22Rv1 (cell line): ENCODE measurements at regions not wholly inside any gene's neighbourhood (a gene's known extent, or its start where the extent isn't known, plus 50 kb on each side); places are given as distances from the start of the nearest gene placed in this dataset.
"Not testable (repeated sequence)": the region's sequence is repeated elsewhere in the genome, so short reads cannot be mapped to it uniquely, and the experiment has no call there.

ENCODE experiments used
- H3K27ac ChIP-seq: fragments of 450-650 bp; 2 replicates; pipeline ENCODE4 v1.5.1; 2017
- ZFX ChIP-seq: fragments of 450-650 bp; IDR thresholded peaks from 2 replicates; pipeline ENCODE4 v1.6.1; 2017; ENCODE audit warnings: antibody characterized with exemption, borderline replicate concordance
- TF ChIP-seq, protein P1 (sequence below): fragments of 450-650 bp; IDR thresholded peaks from 2 replicates; pipeline ENCODE4 v1.5.1; 2017; ENCODE audit warnings: mild to moderate bottlenecking

DNA sequence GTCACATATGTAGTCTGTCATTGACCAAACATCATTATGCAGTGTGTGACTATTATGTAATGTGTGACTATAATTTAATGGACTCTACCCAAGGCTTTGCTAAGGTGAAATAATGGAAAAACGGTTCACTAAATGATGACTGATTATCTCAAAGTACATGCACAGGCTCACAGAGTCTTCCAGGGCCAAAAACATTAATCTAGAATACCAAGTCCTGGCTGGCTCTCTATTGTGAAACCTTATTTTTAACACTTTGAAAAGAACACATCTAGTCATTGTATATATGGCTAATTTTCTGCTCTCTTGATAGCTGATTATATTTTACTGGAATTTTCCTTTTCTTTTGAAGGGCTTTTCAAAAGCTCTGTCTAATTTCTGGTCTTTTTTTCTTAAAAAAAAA, 102.9 kb upstream of the THUMPD2 start:
- no peak overlapping the region for H3K27ac ChIP-seq
- TF ChIP-seq, protein P1, sequence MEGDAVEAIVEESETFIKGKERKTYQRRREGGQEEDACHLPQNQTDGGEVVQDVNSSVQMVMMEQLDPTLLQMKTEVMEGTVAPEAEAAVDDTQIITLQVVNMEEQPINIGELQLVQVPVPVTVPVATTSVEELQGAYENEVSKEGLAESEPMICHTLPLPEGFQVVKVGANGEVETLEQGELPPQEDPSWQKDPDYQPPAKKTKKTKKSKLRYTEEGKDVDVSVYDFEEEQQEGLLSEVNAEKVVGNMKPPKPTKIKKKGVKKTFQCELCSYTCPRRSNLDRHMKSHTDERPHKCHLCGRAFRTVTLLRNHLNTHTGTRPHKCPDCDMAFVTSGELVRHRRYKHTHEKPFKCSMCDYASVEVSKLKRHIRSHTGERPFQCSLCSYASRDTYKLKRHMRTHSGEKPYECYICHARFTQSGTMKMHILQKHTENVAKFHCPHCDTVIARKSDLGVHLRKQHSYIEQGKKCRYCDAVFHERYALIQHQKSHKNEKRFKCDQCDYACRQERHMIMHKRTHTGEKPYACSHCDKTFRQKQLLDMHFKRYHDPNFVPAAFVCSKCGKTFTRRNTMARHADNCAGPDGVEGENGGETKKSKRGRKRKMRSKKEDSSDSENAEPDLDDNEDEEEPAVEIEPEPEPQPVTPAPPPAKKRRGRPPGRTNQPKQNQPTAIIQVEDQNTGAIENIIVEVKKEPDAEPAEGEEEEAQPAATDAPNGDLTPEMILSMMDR = no peak
- TF ChIP-seq ZFX = no peak

DNA sequence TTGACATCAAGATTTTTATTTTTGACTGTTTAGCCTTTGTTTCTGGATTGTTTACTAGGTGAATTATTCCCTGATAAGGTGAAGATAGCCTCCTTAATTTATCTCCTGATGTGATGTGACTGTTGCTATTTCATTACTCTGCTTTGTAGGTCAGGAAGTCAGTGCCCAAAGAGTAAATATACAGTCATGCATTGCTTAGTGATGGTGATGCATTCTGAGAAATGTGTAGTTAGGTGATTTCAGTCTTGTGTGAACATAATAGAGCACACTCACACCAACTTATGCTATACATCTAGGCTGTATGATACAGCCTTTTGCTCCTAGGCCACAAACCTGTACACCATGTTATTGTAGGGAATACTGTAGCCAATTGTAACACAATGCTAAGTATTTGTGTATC, 102.4 kb upstream of the THUMPD2 start:
- no peak overlapping the region for H3K27ac ChIP-seq
- no peak for TF ChIP-seq ZFX
- TF ChIP-seq, protein P1 = no peak

DNA sequence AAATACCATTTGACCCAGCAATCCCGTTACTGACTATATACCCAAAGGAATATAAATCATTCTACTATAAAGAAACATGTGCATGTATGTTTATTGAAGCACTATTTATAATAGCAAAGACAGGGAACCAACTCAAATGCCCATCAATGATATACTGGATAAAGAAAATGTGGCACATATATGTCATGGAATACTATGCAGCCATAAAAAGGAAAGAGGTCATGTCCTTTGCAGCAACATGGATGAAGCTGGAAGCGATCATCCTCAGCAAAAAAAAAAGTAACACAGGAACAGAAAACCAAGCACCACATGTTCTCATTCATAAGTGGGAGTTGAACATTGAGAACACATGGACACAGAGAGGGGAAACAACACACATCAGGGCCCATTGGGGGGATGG, 99.9 kb upstream of the THUMPD2 start:
- H3K27ac ChIP-seq = not testable (repeated sequence)

DNA sequence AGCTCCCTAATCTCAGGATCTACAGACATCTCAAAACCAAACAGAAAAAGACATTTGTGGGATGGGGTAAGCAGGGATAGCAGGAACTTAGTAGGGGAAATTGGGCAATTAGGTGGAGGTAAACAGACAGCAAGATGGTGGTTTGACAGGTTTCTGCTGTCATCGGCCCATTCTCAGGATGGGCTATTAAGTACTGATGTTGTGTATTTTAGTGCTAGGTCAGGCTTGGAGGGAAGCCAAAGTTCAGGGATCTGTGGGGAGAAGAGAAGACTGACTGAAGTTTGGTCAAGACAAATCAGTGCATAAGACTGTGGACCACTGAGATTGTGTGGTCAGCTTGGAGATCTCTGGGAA, 96.8 kb upstream of the THUMPD2 start:
- H3K27ac ChIP-seq = no peak overlapping the region
- TF ChIP-seq, protein P1 = no peak
- TF ChIP-seq ZFX = no peak

DNA sequence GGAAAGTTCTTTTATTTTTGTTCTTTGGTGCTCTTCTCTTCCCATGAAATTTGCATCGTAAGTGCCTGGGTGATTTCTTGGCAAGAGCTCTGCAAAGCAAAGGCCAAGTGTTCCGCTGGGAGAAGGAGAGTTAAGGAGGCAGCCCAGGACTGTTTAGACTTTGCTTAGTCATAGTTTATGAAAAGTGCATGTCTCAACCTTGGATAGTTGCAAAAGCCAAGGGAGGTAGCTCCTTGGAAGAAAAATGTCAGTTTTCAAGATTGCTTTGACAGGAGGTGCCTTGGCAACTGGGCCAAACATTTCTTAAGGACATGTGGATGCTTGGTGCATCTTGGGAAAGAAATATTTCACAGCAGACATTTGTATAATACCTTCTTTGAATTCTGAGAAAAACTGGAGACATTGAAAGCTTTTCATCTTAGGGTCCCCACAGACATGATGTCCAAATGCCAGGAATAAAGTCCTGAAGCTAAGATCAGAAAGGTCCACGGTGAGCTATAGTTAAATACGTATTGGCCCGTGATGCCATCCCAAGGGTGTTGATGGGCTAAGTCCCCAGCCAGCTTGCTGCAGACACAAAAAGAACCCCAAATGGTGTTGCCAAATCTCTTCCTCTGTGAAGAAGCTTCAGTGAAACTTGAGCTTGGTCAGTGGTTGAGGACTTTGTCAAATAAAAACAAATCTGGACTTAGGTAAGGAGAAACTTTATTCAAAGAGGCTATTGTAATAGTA, 96.3 kb upstream of the THUMPD2 start:
- TF ChIP-seq, protein P1 = no peak
- no peak for TF ChIP-seq ZFX
- no peak overlapping the region for H3K27ac ChIP-seq

DNA sequence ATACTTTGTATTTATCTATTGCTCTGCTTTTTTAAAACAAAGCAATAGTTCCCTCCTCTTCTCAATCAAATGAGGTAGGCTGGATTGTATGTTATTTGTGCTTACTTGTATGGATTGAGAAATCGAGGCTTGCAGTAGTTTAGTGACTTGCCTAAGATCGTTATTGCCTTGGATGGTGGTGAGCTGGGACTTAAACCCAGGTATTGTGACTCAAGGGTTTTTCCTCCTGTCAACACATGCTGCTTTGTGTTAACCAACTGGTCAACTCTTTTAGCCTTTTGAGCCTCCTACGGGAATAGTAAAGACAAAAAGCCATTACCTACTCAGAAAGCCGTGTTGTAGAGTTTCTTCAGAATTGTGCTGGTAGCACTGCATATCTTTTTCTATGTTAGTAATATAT, 95.2 kb upstream of the THUMPD2 start:
- H3K27ac ChIP-seq = no peak overlapping the region
- TF ChIP-seq ZFX = no peak
- TF ChIP-seq, protein P1 = no peak

DNA sequence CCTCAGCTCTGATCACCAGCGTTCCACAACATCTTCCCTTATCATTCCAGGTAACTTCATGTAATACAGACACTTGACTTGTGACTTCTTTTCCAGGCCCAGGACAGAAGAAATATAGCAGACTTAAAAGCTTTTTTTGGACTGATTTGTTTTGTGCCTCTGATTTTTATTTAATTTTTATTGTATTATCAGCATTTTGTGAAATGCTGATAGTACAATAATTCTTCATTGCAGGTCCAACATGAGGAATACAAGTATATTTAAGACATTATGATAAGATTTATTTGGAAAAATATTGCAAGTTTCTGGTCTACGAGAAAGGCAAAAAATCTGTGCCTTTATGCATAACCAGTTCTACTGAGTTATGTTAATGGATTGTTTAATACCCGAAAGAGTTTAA, 94.5 kb upstream of the THUMPD2 start:
- no peak for TF ChIP-seq ZFX
- TF ChIP-seq, protein P1 = no peak

DNA sequence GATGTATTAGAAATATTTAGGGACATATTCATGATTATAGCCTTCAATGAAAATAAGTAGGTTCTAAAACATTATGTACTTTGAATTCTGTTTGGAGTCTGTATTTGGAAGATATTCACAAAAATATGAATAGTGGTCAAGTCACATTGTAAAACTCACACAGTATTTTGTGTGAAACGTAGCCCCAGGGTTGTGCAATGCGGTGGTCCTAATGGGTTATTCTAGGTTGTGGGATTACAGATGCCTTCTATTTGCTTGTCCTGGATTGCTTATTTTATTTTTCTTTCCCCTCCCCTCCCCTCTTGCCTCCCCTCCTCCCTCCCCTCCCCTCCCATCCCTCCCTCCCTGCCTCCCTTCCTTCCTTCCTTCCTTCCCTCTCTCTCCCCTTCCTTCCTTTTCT, 93.7 kb upstream of the THUMPD2 start:
- H3K27ac ChIP-seq = no peak overlapping the region
- TF ChIP-seq ZFX = no peak
- TF ChIP-seq, protein P1 = no peak

More for the DNA sequence above, 94.5 kb upstream of the THUMPD2 start:
- no peak overlapping the region for H3K27ac ChIP-seq
